ENCODE measurements at regions not wholly inside any gene's neighbourhood (a gene's known extent, or its start where the extent isn't known, plus 50 kb on each side); places are given as distances from the start of the nearest gene placed in this dataset.

GRCh38 chr2:71789556-71790204 lies 336.3 kb downstream of the DYSF start:
- Histone ChIP-seq H3K9me3 (ENCODE audit: low read length) (no peaks in the 10 kb centered on the region), H3K4me3 (replicated peaks in 1 of 3; ENCODE audit: insufficient read depth in 1 of 3, low read depth in 2 of 3, low read length in 3 of 3) (no peak overlapping the region), H3K4me1 (ENCODE audit: insufficient read depth, low read length) (peaks cover 17% of the 10 kb centered on the region), H3K9ac (ENCODE audit: insufficient read depth, low read depth, low read length) (no peak overlapping the region), H3K36me3 (replicated peaks in 1 of 2; ENCODE audit: control insufficient read depth in 1 of 2, insufficient read depth in 2 of 2, low read length in 2 of 2) (no peaks in the 10 kb centered on the region), H4K20me1 (ENCODE audit: insufficient read depth, low read length) (no peaks in the 10 kb centered on the region), H3K27ac (ENCODE audit: extremely low read length, insufficient read depth, low read length) (no peak overlapping the region), H3K27me3 (ENCODE audit: control insufficient read depth in 1 of 2, insufficient read depth in 2 of 2, low read length in 2 of 2) (peaks cover 2 to 30% of the 10 kb centered on the region in 2 experiments; a peak in 3 of 5 replicates), H3K79me2 (ENCODE audit: insufficient read depth, low read length) (no peaks in the 10 kb centered on the region), H2AFZ (ENCODE audit: low read length) (no peak overlapping the region), H3K4me2 (ENCODE audit: low read depth, low read length) (no peak overlapping the region)
- ChIA-PET CTCF (ENCODE audit: low intra/inter-chr PET ratio, low total read pairs) (no interaction called here), POLR2A (no interaction called here)
- FAIRE-seq: no peak
- intact Hi-C loops (cut with micrococcal nuclease; ENCODE audit: unreplicated experiment): loop anchor here (5.0 kb wide), 1 partner anchor 432 kb away; no protein-coding TSS in a partner anchor
- in situ Hi-C loops (cut with HindIII; ENCODE audit: extremely low pct_ligation_motif_present, low pct_unique_long_range_greater_than_20kb): loop anchor here (5.0 kb wide), 2 partner anchors 117 to 242 kb away; no protein-coding TSS in a partner anchor
- BruUV-seq (replicated peaks): no TSS peak
- 63% methylated on average over 14 of the region's 14 CpGs for WGBS (ENCODE audit: low lambda C conversion rate)
- no peak for DNase-seq (ENCODE audit: low spot score)
- no peak for ATAC-seq
- TF ChIP-seq ZNF75D (CRISPR knock-in tag; IDR thresholded peaks at IDR 0.05; ENCODE audit: borderline replicate concordance): no peak
- no peak for TF ChIP-seq ZNF512B (CRISPR knock-in tag; IDR thresholded peaks at IDR 0.05; ENCODE audit: borderline replicate concordance)
- TF ChIP-seq TERF1 (CRISPR knock-in tag; IDR thresholded peaks at IDR 0.05): no peak
- no peak for TF ChIP-seq GMEB2 (CRISPR knock-in tag; IDR thresholded peaks at IDR 0.05; ENCODE audit: low read depth)
- TF ChIP-seq GATAD2A (CRISPR knock-in tag; IDR thresholded peaks at IDR 0.05): no peak
- no peak for TF ChIP-seq ZNF33A (CRISPR knock-in tag; IDR thresholded peaks at IDR 0.05; ENCODE audit: borderline replicate concordance)
- TF ChIP-seq ZNF280B (CRISPR knock-in tag; IDR thresholded peaks at IDR 0.05; ENCODE audit: borderline replicate concordance): no peak
- no peak for TF ChIP-seq ZFYVE20 (CRISPR knock-in tag; IDR thresholded peaks at IDR 0.05; ENCODE audit: borderline replicate concordance, low read depth)
- TF ChIP-seq ZNF629 (CRISPR knock-in tag; conservative IDR thresholded peaks at IDR 0.05): no peak
- TF ChIP-seq ZFX (CRISPR knock-in tag; IDR thresholded peaks at IDR 0.05; ENCODE audit: low read depth): no peak
- no peak for TF ChIP-seq ATF1 (CRISPR knock-in tag; IDR thresholded peaks at IDR 0.05)
- TF ChIP-seq NR0B2 (CRISPR knock-in tag; IDR thresholded peaks at IDR 0.05): no peak
- no peak for TF ChIP-seq KDM6A (CRISPR knock-in tag; IDR thresholded peaks at IDR 0.05; ENCODE audit: low read depth)
- no peak for TF ChIP-seq ATF7-NPFF (CRISPR knock-in tag; IDR thresholded peaks at IDR 0.05; ENCODE audit: low read depth)
- no peak for TF ChIP-seq NRL (CRISPR knock-in tag; IDR thresholded peaks at IDR 0.05; ENCODE audit: borderline replicate concordance)
- no peak for TF ChIP-seq NR2F6 (IDR thresholded peaks at IDR 0.05)
- TF ChIP-seq NR2F6 (CRISPR knock-in tag; IDR thresholded peaks at IDR 0.05): no peak
- TF ChIP-seq ZNF383 (CRISPR knock-in tag; IDR thresholded peaks at IDR 0.05; ENCODE audit: borderline replicate concordance): no peak

Data from HepG2 (cell line).